ENCODE measurements at regions not wholly inside any gene's neighbourhood (a gene's known extent, or its start where the extent isn't known, plus 50 kb on each side); places are given as distances from the start of the nearest gene placed in this dataset.

DNA sequence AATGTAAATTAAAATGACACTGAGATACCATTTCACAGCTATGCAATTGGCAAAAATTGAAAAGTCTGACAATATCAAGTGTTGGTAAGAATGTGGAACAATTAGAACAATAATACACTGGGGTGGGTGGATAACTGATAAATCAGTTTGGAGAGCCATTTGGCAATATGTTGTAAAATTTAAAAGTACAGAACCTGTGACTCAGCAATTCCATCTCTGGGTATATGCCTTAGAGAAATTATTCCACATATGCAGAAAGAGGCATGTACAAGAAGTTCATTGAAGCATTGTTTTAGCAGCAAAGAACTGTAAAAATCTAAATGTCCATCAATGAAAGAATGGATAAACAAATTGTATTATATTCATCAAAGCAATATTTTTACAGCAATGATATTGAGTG is 89.3 kb upstream of the NR3C1 start:
- H3K79me2 ChIP-seq (ENCODE audit: control insufficient read depth, insufficient read depth, low read length): no peaks in the 10 kb centered on the region
- dilution Hi-C loops (cut with MboI; ENCODE audit: extremely low pct_ligation_motif_present, low sequenced_read_pairs): no loop called here
- FAIRE-seq (no peak), DNase-seq (ENCODE audit: low read depth, low spot score) (no peak)
- H3K9me1 ChIP-seq (ENCODE audit: control insufficient read depth, extremely low read depth, insufficient read depth, low read length): no peaks in the 10 kb centered on the region
- peaks cover 33% of the 10 kb centered on the region for H3K4me1 ChIP-seq (ENCODE audit: control insufficient read depth, extremely low read depth, insufficient read depth, low read length)
- H2AFZ ChIP-seq (ENCODE audit: control insufficient read depth, low read length): no peak overlapping the region
- no peak overlapping the region for H3K4me3 ChIP-seq (ENCODE audit: control insufficient read depth in 2 of 3, extremely low read depth in 1 of 3, insufficient read depth in 2 of 3, low read depth in 1 of 3, low read length in 3 of 3)
- no peak overlapping the region for H3K9ac ChIP-seq (ENCODE audit: control insufficient read depth, extremely low read depth, insufficient read depth, low read length)
- no peaks in the 10 kb centered on the region for H3K27me3 ChIP-seq (ENCODE audit: control insufficient read depth, extremely low read depth, insufficient read depth, low read length)
- H3K27ac ChIP-seq (ENCODE audit: control insufficient read depth, insufficient read depth, low read length): no peak overlapping the region
- TF ChIP-seq, protein P1, sequence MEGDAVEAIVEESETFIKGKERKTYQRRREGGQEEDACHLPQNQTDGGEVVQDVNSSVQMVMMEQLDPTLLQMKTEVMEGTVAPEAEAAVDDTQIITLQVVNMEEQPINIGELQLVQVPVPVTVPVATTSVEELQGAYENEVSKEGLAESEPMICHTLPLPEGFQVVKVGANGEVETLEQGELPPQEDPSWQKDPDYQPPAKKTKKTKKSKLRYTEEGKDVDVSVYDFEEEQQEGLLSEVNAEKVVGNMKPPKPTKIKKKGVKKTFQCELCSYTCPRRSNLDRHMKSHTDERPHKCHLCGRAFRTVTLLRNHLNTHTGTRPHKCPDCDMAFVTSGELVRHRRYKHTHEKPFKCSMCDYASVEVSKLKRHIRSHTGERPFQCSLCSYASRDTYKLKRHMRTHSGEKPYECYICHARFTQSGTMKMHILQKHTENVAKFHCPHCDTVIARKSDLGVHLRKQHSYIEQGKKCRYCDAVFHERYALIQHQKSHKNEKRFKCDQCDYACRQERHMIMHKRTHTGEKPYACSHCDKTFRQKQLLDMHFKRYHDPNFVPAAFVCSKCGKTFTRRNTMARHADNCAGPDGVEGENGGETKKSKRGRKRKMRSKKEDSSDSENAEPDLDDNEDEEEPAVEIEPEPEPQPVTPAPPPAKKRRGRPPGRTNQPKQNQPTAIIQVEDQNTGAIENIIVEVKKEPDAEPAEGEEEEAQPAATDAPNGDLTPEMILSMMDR (optimal IDR thresholded peaks at IDR 0.05 in 1 of 3, IDR thresholded peaks at IDR 0.05 in 1 of 3, conservative IDR thresholded peaks at IDR 0.05 in 1 of 3; ENCODE audit: extremely low read depth in 1 of 3, insufficient read depth in 2 of 3, low read length in 3 of 3): no peak
- no peak for TF ChIP-seq EZH2 (IDR thresholded peaks at IDR 0.05; ENCODE audit: low read length)
- no peak overlapping the region for H3K4me2 ChIP-seq (ENCODE audit: control insufficient read depth, extremely low read depth, insufficient read depth, low read depth, low read length)
- no peaks in the 10 kb centered on the region for H3K9me3 ChIP-seq (ENCODE audit: control insufficient read depth, low read depth, low read length)
- no peaks in the 10 kb centered on the region for H4K20me1 ChIP-seq (ENCODE audit: control insufficient read depth, extremely low read depth, insufficient read depth, low read length)
- no peaks in the 10 kb centered on the region for H3K36me3 ChIP-seq (ENCODE audit: control insufficient read depth in 2 of 2, extremely low read depth in 1 of 2, insufficient read depth in 2 of 2, low read length in 2 of 2)

DNA sequence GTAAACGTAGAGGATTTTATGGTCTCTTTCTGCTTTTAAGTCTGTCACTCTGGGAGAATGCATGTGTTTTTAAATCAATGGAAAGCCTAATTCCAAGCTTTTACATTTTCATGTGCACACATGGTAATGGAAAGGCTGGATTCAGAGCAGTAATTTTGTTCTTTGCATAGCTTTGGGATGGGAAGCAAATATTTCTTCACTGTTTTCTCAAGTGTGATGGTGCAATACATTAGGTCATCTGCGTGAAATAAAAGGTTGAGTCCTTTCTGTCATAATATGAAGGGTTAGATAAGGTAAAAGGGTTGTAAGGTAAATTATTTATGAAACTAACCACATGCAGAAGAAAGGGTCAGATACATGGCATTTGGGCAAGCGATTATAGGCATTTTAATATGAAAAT is 88.2 kb upstream of the NR3C1 start:
- H3K27ac ChIP-seq (ENCODE audit: control insufficient read depth, insufficient read depth, low read length): no peak overlapping the region
- TF ChIP-seq, protein P1 (optimal IDR thresholded peaks at IDR 0.05 in 1 of 3, IDR thresholded peaks at IDR 0.05 in 1 of 3, conservative IDR thresholded peaks at IDR 0.05 in 1 of 3; ENCODE audit: extremely low read depth in 1 of 3, insufficient read depth in 2 of 3, low read length in 3 of 3): no peak
- TF ChIP-seq EZH2 (IDR thresholded peaks at IDR 0.05; ENCODE audit: low read length): no peak
- no peak overlapping the region for H3K9ac ChIP-seq (ENCODE audit: control insufficient read depth, extremely low read depth, insufficient read depth, low read length)
- no peak overlapping the region for H3K4me3 ChIP-seq (ENCODE audit: control insufficient read depth in 2 of 3, extremely low read depth in 1 of 3, insufficient read depth in 2 of 3, low read depth in 1 of 3, low read length in 3 of 3)
- H3K9me1 ChIP-seq (ENCODE audit: control insufficient read depth, extremely low read depth, insufficient read depth, low read length): no peaks in the 10 kb centered on the region
- FAIRE-seq (no peak), DNase-seq (ENCODE audit: low read depth, low spot score) (no peak)
- no peaks in the 10 kb centered on the region for H3K36me3 ChIP-seq (ENCODE audit: control insufficient read depth in 2 of 2, extremely low read depth in 1 of 2, insufficient read depth in 2 of 2, low read length in 2 of 2)
- H3K79me2 ChIP-seq (ENCODE audit: control insufficient read depth, insufficient read depth, low read length): no peaks in the 10 kb centered on the region
- no peaks in the 10 kb centered on the region for H3K27me3 ChIP-seq (ENCODE audit: control insufficient read depth, extremely low read depth, insufficient read depth, low read length)
- peaks cover 30% of the 10 kb centered on the region for H3K4me1 ChIP-seq (ENCODE audit: control insufficient read depth, extremely low read depth, insufficient read depth, low read length)
- dilution Hi-C loops (cut with MboI; ENCODE audit: extremely low pct_ligation_motif_present, low sequenced_read_pairs): no loop called here
- H3K4me2 ChIP-seq (ENCODE audit: control insufficient read depth, extremely low read depth, insufficient read depth, low read depth, low read length): no peak overlapping the region
- H3K9me3 ChIP-seq (ENCODE audit: control insufficient read depth, low read depth, low read length): no peaks in the 10 kb centered on the region
- H2AFZ ChIP-seq (ENCODE audit: control insufficient read depth, low read length): no peak overlapping the region
- H4K20me1 ChIP-seq (ENCODE audit: control insufficient read depth, extremely low read depth, insufficient read depth, low read length): no peaks in the 10 kb centered on the region
